ENCODE measurements at regions not wholly inside any gene's neighbourhood (a gene's known extent, or its start where the extent isn't known, plus 50 kb on each side); places are given as distances from the start of the nearest gene placed in this dataset.
A peak's percentile ranks its signal among the peaks of the same experiment; 100 is the strongest.

GRCh38 chr4:72971572-72971971 lies 97.9 kb downstream of the COX18 start:
- TF ChIP-seq POLR2A (IDR thresholded peaks at IDR 0.05; ENCODE audit: low read depth, low read length) (no peak), CTCF (IDR thresholded peaks at IDR 0.05; ENCODE audit: extremely low read depth in 1 of 2, insufficient read depth in 1 of 2, low read depth in 1 of 2, low read length in 2 of 2) (no peak), FOS (IDR thresholded peaks at IDR 0.05; ENCODE audit: borderline replicate concordance, insufficient read depth, low read length) (peak; percentile 93), MYC (IDR thresholded peaks at IDR 0.05; ENCODE audit: low read depth, low read length) (peak; percentile 21), GATA2 (IDR thresholded peaks at IDR 0.05; ENCODE audit: insufficient read depth, insufficient read length, low read depth, low read length) (peak; percentile 97), EZH2 (IDR thresholded peaks at IDR 0.05; ENCODE audit: borderline replicate concordance, low read depth, low read length, severe bottlenecking) (no peak), MAX (IDR thresholded peaks at IDR 0.05; ENCODE audit: insufficient read depth, insufficient read length) (no peak), JUN (IDR thresholded peaks at IDR 0.05; ENCODE audit: borderline replicate concordance, insufficient read depth, insufficient read length, low read depth) (peak; percentile 93), POLR2AphosphoS5 (IDR thresholded peaks at IDR 0.05; ENCODE audit: insufficient read depth, low read depth, low read length) (peak; percentile 84)
